ENCODE measurements at regions not wholly inside any gene's neighbourhood (a gene's known extent, or its start where the extent isn't known, plus 50 kb on each side); places are given as distances from the start of the nearest gene placed in this dataset.

GRCh38 chr6:6392214-6393068, 72.0 kb upstream of the F13A1 start:
- FAIRE-seq, result no peak
- CTCF ChIA-PET, result no interaction called here

GRCh38 chr6:6393069-6393529, 72.6 kb upstream of the F13A1 start:
- POLR2A ChIA-PET, result no interaction called here

More at GRCh38 chr6:6392214-6393068, 72.0 kb upstream of the F13A1 start:
- Histone ChIP-seq H3K4me1 (no peaks in the 10 kb centered on the region), H3K27ac (no peak overlapping the region), H3K4me2 (no peak overlapping the region), H3K4me3 (no peak overlapping the region), H3K9me3 (no peaks in the 10 kb centered on the region)
- POLR2A ChIA-PET, result no interaction called here
- WGBS (ENCODE audit: missing lambda C conversion rate), result 17% methylated on average over 7 of the region's 7 CpGs
- no peak for TF ChIP-seq FOSB (CRISPR knock-in tag; IDR thresholded peaks at IDR 0.05)
- TF ChIP-seq ZC3H11A (IDR thresholded peaks at IDR 0.05), result no peak
- no peak for TF ChIP-seq EHF (CRISPR knock-in tag; IDR thresholded peaks at IDR 0.05)
- no peak for TF ChIP-seq EHMT2 (IDR thresholded peaks at IDR 0.05; ENCODE audit: low read depth)
- no peak for TF ChIP-seq EP300 (IDR thresholded peaks at IDR 0.05)
- TF ChIP-seq PHF8 (IDR thresholded peaks at IDR 0.05; ENCODE audit: borderline replicate concordance, low read depth), result no peak
- TF ChIP-seq ZFP36 (IDR thresholded peaks at IDR 0.05; ENCODE audit: borderline replicate concordance, partially characterized antibody), result no peak
- TF ChIP-seq HOXB5 (CRISPR knock-in tag; IDR thresholded peaks at IDR 0.05), result no peak
- TF ChIP-seq FOXS1 (CRISPR knock-in tag; IDR thresholded peaks at IDR 0.05), result no peak
- TF ChIP-seq ESRRA (IDR thresholded peaks at IDR 0.05; ENCODE audit: borderline replicate concordance, low read length), result no peak
- DNase-seq (ENCODE audit: low read depth in 1 of 2, low spot score in 1 of 2), result no peak
- ATAC-seq, result no peak

DNA sequence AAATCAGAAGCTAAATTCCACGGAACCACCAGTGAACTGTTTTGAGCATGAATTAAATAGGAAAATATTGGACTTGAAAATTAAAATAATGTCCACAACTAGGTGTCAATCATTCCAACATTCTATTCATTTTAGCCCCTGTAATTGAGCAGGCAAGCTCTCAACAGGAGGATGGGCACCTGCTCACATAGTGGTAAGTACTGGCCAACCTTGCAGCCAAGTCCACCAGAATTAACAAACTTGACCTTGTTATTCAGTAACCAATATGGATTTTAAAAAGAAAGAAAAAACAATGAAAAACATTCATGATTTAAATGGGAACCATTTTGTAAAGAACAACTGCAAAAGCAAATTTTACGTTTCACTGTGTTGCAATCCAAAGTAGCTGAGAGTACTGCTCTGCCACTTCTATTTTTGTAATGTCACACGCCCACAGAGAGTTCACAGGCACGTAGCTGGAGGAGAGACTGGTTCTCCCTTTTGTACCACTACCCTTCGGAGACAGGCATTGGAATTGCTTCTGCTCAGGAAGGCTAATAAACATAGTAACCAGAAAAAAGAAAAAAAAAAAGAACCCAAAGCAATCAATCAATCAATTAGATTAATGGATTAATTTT, 75.2 kb upstream of the F13A1 start:
- no peaks in the 10 kb centered on the region for H3K4me1 ChIP-seq
- no peak for DNase-seq (ENCODE audit: low read depth in 1 of 2, low spot score in 1 of 2)
- H3K4me3 ChIP-seq, result no peak overlapping the region
- CTCF ChIA-PET, result interaction anchor here (0.5 kb wide), 1 partner anchor 427 kb away, joined by 4 read pairs; no protein-coding TSS in a partner anchor
- no peak for FAIRE-seq
- 2% methylated on average over 5 of the region's 5 CpGs for WGBS (ENCODE audit: missing lambda C conversion rate)
- no peak overlapping the region for H3K27ac ChIP-seq
- ATAC-seq, result no peak
- POLR2A ChIA-PET, result interaction anchor here (0.6 kb wide), 1 partner anchor 353 kb away, joined by 4 read pairs; no protein-coding TSS in a partner anchor
- TF ChIP-seq NPAS2 (CRISPR knock-in tag; IDR thresholded peaks at IDR 0.05; ENCODE audit: borderline replicate concordance), result no peak
- no peak for TF ChIP-seq CEBPB (IDR thresholded peaks at IDR 0.05)
- TF ChIP-seq HOXA7 (CRISPR knock-in tag; IDR thresholded peaks at IDR 0.05), result no peak
- no peak for TF ChIP-seq KDM5A (IDR thresholded peaks at IDR 0.05)
- TF ChIP-seq EP300 (IDR thresholded peaks at IDR 0.05), result no peak
- TF ChIP-seq MAZ (IDR thresholded peaks at IDR 0.05; ENCODE audit: borderline replicate concordance, low read depth, low read length), result no peak
- TF ChIP-seq CBX2 (IDR thresholded peaks at IDR 0.05; ENCODE audit: borderline replicate concordance, low read depth), result no peak
- no peak for TF ChIP-seq GATA3 (IDR thresholded peaks at IDR 0.05; ENCODE audit: borderline replicate concordance)
- no peak overlapping the region for H3K4me2 ChIP-seq
- H3K9me3 ChIP-seq, result no peaks in the 10 kb centered on the region

More at GRCh38 chr6:6393069-6393529, 72.6 kb upstream of the F13A1 start:
- TF ChIP-seq EHMT2 (IDR thresholded peaks at IDR 0.05; ENCODE audit: low read depth), result no peak
- TF ChIP-seq RARB (CRISPR knock-in tag; IDR thresholded peaks at IDR 0.05), result no peak
- TF ChIP-seq TP53 (CRISPR knock-in tag; IDR thresholded peaks at IDR 0.05), result no peak
- TF ChIP-seq E2F6 (IDR thresholded peaks at IDR 0.05; ENCODE audit: borderline replicate concordance, low read depth), result no peak
- no peak for TF ChIP-seq POLR2A (IDR thresholded peaks at IDR 0.05; ENCODE audit: low read length)
- no peak for TF ChIP-seq RNF2 (IDR thresholded peaks at IDR 0.05; ENCODE audit: borderline replicate concordance, low read depth)
- TF ChIP-seq RAD21 (conservative IDR thresholded peaks at IDR 0.05 in 1 of 2, IDR thresholded peaks at IDR 0.05 in 1 of 2), result no peak
- TF ChIP-seq ZNF302 (CRISPR knock-in tag; IDR thresholded peaks at IDR 0.05), result no peak
- TF ChIP-seq ZFP36 (IDR thresholded peaks at IDR 0.05; ENCODE audit: borderline replicate concordance, partially characterized antibody), result no peak
- no peak for TF ChIP-seq JUNB (IDR thresholded peaks at IDR 0.05)
- no peak for TF ChIP-seq EP300 (IDR thresholded peaks at IDR 0.05)
- no peak for TF ChIP-seq ZC3H11A (IDR thresholded peaks at IDR 0.05)
- no peak for TF ChIP-seq FOSL2 (IDR thresholded peaks at IDR 0.05)
- TF ChIP-seq FOSL2 (CRISPR knock-in tag; IDR thresholded peaks at IDR 0.05), result no peak
- TF ChIP-seq MAZ (IDR thresholded peaks at IDR 0.05; ENCODE audit: borderline replicate concordance, low read depth, low read length), result no peak
- Histone ChIP-seq H3K4me2 (no peak overlapping the region), H3K9me3 (no peaks in the 10 kb centered on the region), H3K4me1 (no peaks in the 10 kb centered on the region), H3K27ac (no peak overlapping the region), H3K4me3 (no peak overlapping the region)
- DNase-seq (ENCODE audit: low read depth in 1 of 2, low spot score in 1 of 2) (no peak), ATAC-seq (no peak), FAIRE-seq (no peak)
- CTCF ChIA-PET, result no interaction called here
- 7% methylated on average over 6 of the region's 6 CpGs for WGBS (ENCODE audit: missing lambda C conversion rate)

Measured in A549 (cell line).